ENCODE measurements at regions not wholly inside any gene's neighbourhood (a gene's known extent, or its start where the extent isn't known, plus 50 kb on each side); places are given as distances from the start of the nearest gene placed in this dataset.
"Not testable (repeated sequence)": the region's sequence is repeated elsewhere in the genome, so short reads cannot be mapped to it uniquely, and the experiment has no call there.

DNA sequence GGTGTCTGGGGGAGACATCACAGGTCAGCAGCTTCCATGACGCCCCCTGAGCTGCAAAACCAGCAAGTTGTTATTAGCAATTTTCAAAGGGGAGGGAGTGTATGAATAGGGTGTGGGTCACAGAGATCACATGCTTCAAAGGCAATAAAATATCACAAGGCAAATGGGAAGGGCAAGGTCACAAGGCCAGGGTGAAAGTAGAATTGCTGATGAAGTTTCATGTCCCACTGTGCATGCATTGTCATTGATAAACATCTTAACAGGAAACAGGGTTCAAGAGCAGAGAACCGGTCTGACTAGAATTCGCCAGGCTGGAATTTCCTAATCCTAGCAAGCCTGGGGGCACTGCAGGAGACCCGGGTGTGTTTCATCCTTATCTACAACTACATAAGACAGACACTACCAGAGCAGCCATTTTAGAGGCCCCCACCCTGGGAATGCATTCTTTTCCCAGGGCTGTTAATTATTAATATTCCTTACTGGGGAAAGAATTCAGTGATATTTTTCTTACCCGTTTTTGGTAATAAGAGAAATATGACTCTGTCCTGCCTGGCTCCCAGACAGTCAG lies 494.2 kb upstream of the POM121L12 start:
- H3K27ac ChIP-seq (ENCODE audit: insufficient read depth in 1 of 2, low read depth in 1 of 2, low read length in 2 of 2, poor library complexity in 1 of 2, severe bottlenecking in 2 of 2); CTCF ChIA-PET; DNase-seq; H3K4me1 ChIP-seq (ENCODE audit: control extremely low read depth in 1 of 4, control insufficient read depth in 4 of 4, insufficient read depth in 4 of 4, low read length in 3 of 4); H3K4me3 ChIP-seq (ENCODE audit: control insufficient read depth in 1 of 7, extremely low read depth in 1 of 7, insufficient read depth in 4 of 7, low read depth in 2 of 7, low read length in 6 of 7); H3K36me3 ChIP-seq (ENCODE audit: control insufficient read depth in 4 of 4, insufficient read depth in 4 of 4, low read length in 3 of 4); H3K9me3 ChIP-seq (ENCODE audit: control extremely low read depth in 1 of 5, control insufficient read depth in 4 of 5, insufficient read depth in 2 of 5, low read depth in 1 of 5, low read length in 4 of 5); POLR2A ChIA-PET; H3K27me3 ChIP-seq (replicated peaks in 2 of 5; ENCODE audit: control insufficient read depth in 4 of 5, insufficient read depth in 5 of 5, low read length in 4 of 5): not testable (repeated sequence)
- WGBS (ENCODE audit: insufficient coverage), result 82% methylated on average over 2 of the region's 5 CpGs

- H3K36me3 ChIP-seq (ENCODE audit: control insufficient read depth in 4 of 4, insufficient read depth in 4 of 4, low read length in 3 of 4), result no peaks in the 10 kb centered on the region
- H3K9me3 ChIP-seq (ENCODE audit: control extremely low read depth in 1 of 5, control insufficient read depth in 4 of 5, insufficient read depth in 2 of 5, low read depth in 1 of 5, low read length in 4 of 5), result no peaks in the 10 kb centered on the region
- H3K4me1 ChIP-seq (ENCODE audit: control extremely low read depth in 1 of 4, control insufficient read depth in 4 of 4, insufficient read depth in 4 of 4, low read length in 3 of 4), result no peaks in the 10 kb centered on the region
- no peak overlapping the region for H3K27ac ChIP-seq (ENCODE audit: insufficient read depth in 1 of 2, low read depth in 1 of 2, low read length in 2 of 2, poor library complexity in 1 of 2, severe bottlenecking in 2 of 2)
- ChIA-PET CTCF (interaction anchor here (0.9 kb wide), 1 partner anchor 14 kb away, joined by 3 read pairs; no protein-coding TSS in a partner anchor), POLR2A (no interaction called here)
- WGBS (ENCODE audit: insufficient coverage), result no CpG with 5 or more reads among the region's 2 CpGs
- H3K27me3 ChIP-seq (replicated peaks in 2 of 5; ENCODE audit: control insufficient read depth in 4 of 5, insufficient read depth in 5 of 5, low read length in 4 of 5), result no peaks in the 10 kb centered on the region
- H3K4me3 ChIP-seq (ENCODE audit: control insufficient read depth in 1 of 7, extremely low read depth in 1 of 7, insufficient read depth in 4 of 7, low read depth in 2 of 7, low read length in 6 of 7), result no peak overlapping the region
- no peak for DNase-seq
These were observed 495.4 kb upstream of the POM121L12 start for GRCh38 chr7:52540041-52540440.

DNA sequence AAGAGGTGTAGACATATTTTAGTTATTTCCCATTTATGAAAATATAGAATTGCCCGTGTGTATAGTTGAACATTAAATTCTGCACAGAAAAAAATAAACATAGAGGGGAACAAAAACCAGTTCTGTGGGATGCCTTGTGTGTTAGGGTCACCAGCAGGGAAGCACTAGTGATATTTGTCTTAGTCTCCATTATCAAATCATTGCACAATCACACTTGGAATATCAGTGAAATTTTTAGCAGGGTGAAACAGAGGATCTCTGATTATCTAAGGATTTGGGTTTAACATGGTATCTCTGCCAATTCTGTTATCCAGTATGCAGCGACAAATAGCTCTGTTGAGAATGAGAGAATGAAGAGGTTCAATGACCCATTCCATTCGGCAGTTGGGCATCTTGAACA lies 496.0 kb upstream of the POM121L12 start:
- ChIA-PET CTCF (interaction anchor here (0.9 kb wide), 1 partner anchor 13 kb away, joined by 3 read pairs; no protein-coding TSS in a partner anchor), POLR2A (no interaction called here)
- Histone ChIP-seq H3K27ac (ENCODE audit: insufficient read depth in 1 of 2, low read depth in 1 of 2, low read length in 2 of 2, poor library complexity in 1 of 2, severe bottlenecking in 2 of 2) (no peak overlapping the region), H3K27me3 (replicated peaks in 2 of 5; ENCODE audit: control insufficient read depth in 4 of 5, insufficient read depth in 5 of 5, low read length in 4 of 5) (no peaks in the 10 kb centered on the region), H3K4me3 (ENCODE audit: control insufficient read depth in 1 of 7, extremely low read depth in 1 of 7, insufficient read depth in 4 of 7, low read depth in 2 of 7, low read length in 6 of 7) (no peak overlapping the region), H3K36me3 (ENCODE audit: control insufficient read depth in 4 of 4, insufficient read depth in 4 of 4, low read length in 3 of 4) (no peaks in the 10 kb centered on the region), H3K9me3 (ENCODE audit: control extremely low read depth in 1 of 5, control insufficient read depth in 4 of 5, insufficient read depth in 2 of 5, low read depth in 1 of 5, low read length in 4 of 5) (no peaks in the 10 kb centered on the region), H3K4me1 (ENCODE audit: control extremely low read depth in 1 of 4, control insufficient read depth in 4 of 4, insufficient read depth in 4 of 4, low read length in 3 of 4) (no peaks in the 10 kb centered on the region)
- WGBS (ENCODE audit: insufficient coverage), result 96% methylated on average over 2 of the region's 3 CpGs
- DNase-seq, result no peak

GRCh38 chr7:52537051-52537450 lies 498.4 kb upstream of the POM121L12 start:
- no peak overlapping the region for H3K27ac ChIP-seq (ENCODE audit: insufficient read depth in 1 of 2, low read depth in 1 of 2, low read length in 2 of 2, poor library complexity in 1 of 2, severe bottlenecking in 2 of 2)
- ChIA-PET POLR2A (no interaction called here), CTCF (no interaction called here)
- 75% methylated on average over 1 of the region's 4 CpGs for WGBS (ENCODE audit: insufficient coverage)
- peaks cover 0 to 7% (median 0%) of the 10 kb centered on the region in 5 experiments for H3K9me3 ChIP-seq (ENCODE audit: control extremely low read depth in 1 of 5, control insufficient read depth in 4 of 5, insufficient read depth in 2 of 5, low read depth in 1 of 5, low read length in 4 of 5)
- no peaks in the 10 kb centered on the region for H3K36me3 ChIP-seq (ENCODE audit: control insufficient read depth in 4 of 4, insufficient read depth in 4 of 4, low read length in 3 of 4)
- H3K4me3 ChIP-seq (ENCODE audit: control insufficient read depth in 1 of 7, extremely low read depth in 1 of 7, insufficient read depth in 4 of 7, low read depth in 2 of 7, low read length in 6 of 7), result no peak overlapping the region
- no peak for DNase-seq
- no peaks in the 10 kb centered on the region for H3K27me3 ChIP-seq (replicated peaks in 2 of 5; ENCODE audit: control insufficient read depth in 4 of 5, insufficient read depth in 5 of 5, low read length in 4 of 5)
- no peaks in the 10 kb centered on the region for H3K4me1 ChIP-seq (ENCODE audit: control extremely low read depth in 1 of 4, control insufficient read depth in 4 of 4, insufficient read depth in 4 of 4, low read length in 3 of 4)

DNA sequence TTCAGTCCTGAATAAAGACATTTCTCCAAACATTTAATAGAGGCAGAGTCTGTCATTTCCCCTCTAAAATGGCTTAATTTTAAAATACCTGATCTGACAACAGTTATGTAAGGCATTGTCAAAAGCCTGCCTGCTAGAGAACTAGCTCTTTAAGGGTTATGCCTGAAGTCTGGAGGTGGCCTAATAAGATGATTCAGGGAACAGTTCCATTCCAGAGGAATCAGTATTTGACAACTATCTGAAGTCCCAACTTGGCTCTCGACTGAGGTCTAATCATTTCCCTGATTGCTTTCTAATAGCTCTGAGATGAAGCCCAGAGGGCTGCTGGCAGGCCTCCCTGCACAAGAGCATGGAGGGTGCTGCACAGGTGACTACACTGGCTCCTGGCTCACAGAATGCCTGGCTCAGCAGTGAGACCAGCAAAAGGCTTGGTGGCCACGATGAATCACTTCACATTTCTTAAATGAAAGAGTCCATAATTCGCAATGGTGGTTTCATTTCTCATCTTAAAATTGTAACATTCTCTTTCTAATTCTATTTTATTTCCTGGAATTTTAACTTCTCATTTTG lies 509.6 kb upstream of the POM121L12 start:
- ChIA-PET POLR2A (no interaction called here), CTCF (no interaction called here)
- WGBS (ENCODE audit: insufficient coverage), result 96% methylated on average over 2 of the region's 3 CpGs

DNA sequence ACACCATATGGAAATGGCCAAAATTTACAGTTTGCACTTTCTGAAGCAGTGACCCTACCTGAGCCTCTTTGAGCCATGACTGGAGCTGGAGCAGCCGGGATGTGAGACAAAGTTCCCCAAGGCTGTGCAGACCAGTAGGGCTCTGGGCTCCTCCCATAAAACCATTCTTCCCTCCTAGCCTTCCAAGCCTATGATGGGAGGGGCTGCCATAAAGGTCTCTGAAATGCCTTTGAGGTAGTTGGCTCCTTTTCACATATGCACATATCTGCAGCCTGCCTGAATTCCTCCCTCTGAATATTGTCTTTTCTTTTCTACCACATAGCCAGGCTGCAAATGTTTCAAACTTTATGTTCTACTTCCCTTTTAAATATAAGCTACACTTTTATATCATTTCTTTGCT lies 516.6 kb upstream of the POM121L12 start:
- Histone ChIP-seq H3K27ac (ENCODE audit: insufficient read depth in 1 of 2, low read depth in 1 of 2, low read length in 2 of 2, poor library complexity in 1 of 2, severe bottlenecking in 2 of 2) (no peak overlapping the region), H3K27me3 (replicated peaks in 2 of 5; ENCODE audit: control insufficient read depth in 4 of 5, insufficient read depth in 5 of 5, low read length in 4 of 5) (no peaks in the 10 kb centered on the region), H3K4me1 (ENCODE audit: control extremely low read depth in 1 of 4, control insufficient read depth in 4 of 4, insufficient read depth in 4 of 4, low read length in 3 of 4) (no peaks in the 10 kb centered on the region), H3K36me3 (ENCODE audit: control insufficient read depth in 4 of 4, insufficient read depth in 4 of 4, low read length in 3 of 4) (no peaks in the 10 kb centered on the region), H3K4me3 (ENCODE audit: control insufficient read depth in 1 of 7, extremely low read depth in 1 of 7, insufficient read depth in 4 of 7, low read depth in 2 of 7, low read length in 6 of 7) (no peak overlapping the region), H3K9me3 (ENCODE audit: control extremely low read depth in 1 of 5, control insufficient read depth in 4 of 5, insufficient read depth in 2 of 5, low read depth in 1 of 5, low read length in 4 of 5) (peaks cover 0 to 13% (median 6%) of the 10 kb centered on the region in 5 experiments)
- ChIA-PET CTCF (no interaction called here), POLR2A (no interaction called here)
- no peak for DNase-seq
- 100% methylated on average over 1 of the region's 1 CpG for WGBS (ENCODE audit: insufficient coverage)

More for the DNA sequence above, 509.6 kb upstream of the POM121L12 start:
- H3K4me3 ChIP-seq (ENCODE audit: control insufficient read depth in 1 of 7, extremely low read depth in 1 of 7, insufficient read depth in 4 of 7, low read depth in 2 of 7, low read length in 6 of 7), result no peak overlapping the region
- no peaks in the 10 kb centered on the region for H3K36me3 ChIP-seq (ENCODE audit: control insufficient read depth in 4 of 4, insufficient read depth in 4 of 4, low read length in 3 of 4)
- DNase-seq, result no peak
- no peaks in the 10 kb centered on the region for H3K4me1 ChIP-seq (ENCODE audit: control extremely low read depth in 1 of 4, control insufficient read depth in 4 of 4, insufficient read depth in 4 of 4, low read length in 3 of 4)
- no peaks in the 10 kb centered on the region for H3K27me3 ChIP-seq (replicated peaks in 2 of 5; ENCODE audit: control insufficient read depth in 4 of 5, insufficient read depth in 5 of 5, low read length in 4 of 5)
- no peaks in the 10 kb centered on the region for H3K9me3 ChIP-seq (ENCODE audit: control extremely low read depth in 1 of 5, control insufficient read depth in 4 of 5, insufficient read depth in 2 of 5, low read depth in 1 of 5, low read length in 4 of 5)
- H3K27ac ChIP-seq (ENCODE audit: insufficient read depth in 1 of 2, low read depth in 1 of 2, low read length in 2 of 2, poor library complexity in 1 of 2, severe bottlenecking in 2 of 2), result no peak overlapping the region

- DNase-seq, result no peak
- Histone ChIP-seq H3K27me3 (replicated peaks in 2 of 5; ENCODE audit: control insufficient read depth in 4 of 5, insufficient read depth in 5 of 5, low read length in 4 of 5) (no peaks in the 10 kb centered on the region), H3K4me1 (ENCODE audit: control extremely low read depth in 1 of 4, control insufficient read depth in 4 of 4, insufficient read depth in 4 of 4, low read length in 3 of 4) (peaks cover 0 to 13% (median 10%) of the 10 kb centered on the region in 4 experiments), H3K27ac (ENCODE audit: insufficient read depth in 1 of 2, low read depth in 1 of 2, low read length in 2 of 2, poor library complexity in 1 of 2, severe bottlenecking in 2 of 2) (no peak overlapping the region), H3K36me3 (ENCODE audit: control insufficient read depth in 4 of 4, insufficient read depth in 4 of 4, low read length in 3 of 4) (no peaks in the 10 kb centered on the region), H3K4me3 (ENCODE audit: control insufficient read depth in 1 of 7, extremely low read depth in 1 of 7, insufficient read depth in 4 of 7, low read depth in 2 of 7, low read length in 6 of 7) (no peak overlapping the region), H3K9me3 (ENCODE audit: control extremely low read depth in 1 of 5, control insufficient read depth in 4 of 5, insufficient read depth in 2 of 5, low read depth in 1 of 5, low read length in 4 of 5) (peaks cover 0 to 6% (median 5%) of the 10 kb centered on the region in 5 experiments)
- 100% methylated on average over 1 of the region's 2 CpGs for WGBS (ENCODE audit: insufficient coverage)
- ChIA-PET POLR2A (no interaction called here), CTCF (no interaction called here)
These were observed 522.8 kb upstream of the POM121L12 start for GRCh38 chr7:52512656-52513055.
